ENCODE measurements at regions not wholly inside any gene's neighbourhood (a gene's known extent, or its start where the extent isn't known, plus 50 kb on each side); places are given as distances from the start of the nearest gene placed in this dataset.

- peaks cover 11% of the 10 kb centered on the region for H3K4me1 Mint-ChIP-seq (ENCODE audit: unreplicated experiment)
- peaks cover 4% of the 10 kb centered on the region for H3K9me3 Mint-ChIP-seq
- H3K27ac Mint-ChIP-seq, result no peak overlapping the region
- H3K36me3 Mint-ChIP-seq, result no peaks in the 10 kb centered on the region
- H3K27me3 Mint-ChIP-seq, result no peaks in the 10 kb centered on the region
- TF ChIP-seq CTCF (conservative IDR thresholded peaks at IDR 0.05), result no peak
- no peak for DNase-seq (ENCODE audit: extremely low spot score, unreplicated experiment)
- no peak overlapping the region for H3K4me3 Mint-ChIP-seq
Measured at GRCh38 chr4:7128644-7129043, 60.8 kb upstream of the GRPEL1 start.

- no peak for DNase-seq (ENCODE audit: extremely low spot score, unreplicated experiment)
- Mint-ChIP-seq H3K27me3 (no peaks in the 10 kb centered on the region), H3K9me3 (peaks cover 4% of the 10 kb centered on the region), H3K36me3 (no peaks in the 10 kb centered on the region), H3K4me1 (ENCODE audit: unreplicated experiment) (peaks cover 11% of the 10 kb centered on the region), H3K27ac (no peak overlapping the region), H3K4me3 (no peak overlapping the region)
- no peak for TF ChIP-seq CTCF (conservative IDR thresholded peaks at IDR 0.05)
Measured at GRCh38 chr4:7128234-7128633, 60.4 kb upstream of the GRPEL1 start.

- Mint-ChIP-seq H3K4me1 (ENCODE audit: unreplicated experiment) (peaks cover 11% of the 10 kb centered on the region), H3K4me3 (no peak overlapping the region), H3K27ac (no peak overlapping the region), H3K9me3 (no peaks in the 10 kb centered on the region), H3K27me3 (no peaks in the 10 kb centered on the region), H3K36me3 (no peaks in the 10 kb centered on the region)
- DNase-seq (ENCODE audit: extremely low spot score, unreplicated experiment), result no peak
- no peak for TF ChIP-seq CTCF (conservative IDR thresholded peaks at IDR 0.05)
Measured at GRCh38 chr4:7127576-7127975, 59.7 kb upstream of the GRPEL1 start.

GRCh38 chr4:7126981-7127380, 59.1 kb upstream of the GRPEL1 start:
- no peaks in the 10 kb centered on the region for H3K36me3 Mint-ChIP-seq
- H3K27me3 Mint-ChIP-seq, result peaks cover 3% of the 10 kb centered on the region

GRCh38 chr4:7124689-7125442, 57.0 kb upstream of the GRPEL1 start:
- Mint-ChIP-seq H3K27me3 (peaks cover 3% of the 10 kb centered on the region), H3K27ac (no peak overlapping the region), H3K9me3 (no peaks in the 10 kb centered on the region), H3K36me3 (no peaks in the 10 kb centered on the region), H3K4me3 (peak overlapping the region; percentile 49), H3K4me1 (ENCODE audit: unreplicated experiment) (peaks cover 11% of the 10 kb centered on the region)
- TF ChIP-seq CTCF (conservative IDR thresholded peaks at IDR 0.05), result no peak
- no peak for DNase-seq (ENCODE audit: extremely low spot score, unreplicated experiment)

More at GRCh38 chr4:7126981-7127380, 59.1 kb upstream of the GRPEL1 start:
- no peaks in the 10 kb centered on the region for H3K9me3 Mint-ChIP-seq
- TF ChIP-seq CTCF (conservative IDR thresholded peaks at IDR 0.05), result no peak
- peaks cover 11% of the 10 kb centered on the region for H3K4me1 Mint-ChIP-seq (ENCODE audit: unreplicated experiment)
- H3K4me3 Mint-ChIP-seq, result no peak overlapping the region
- DNase-seq (ENCODE audit: extremely low spot score, unreplicated experiment), result no peak
- no peak overlapping the region for H3K27ac Mint-ChIP-seq
